ENCODE measurements at regions not wholly inside any gene's neighbourhood (a gene's known extent, or its start where the extent isn't known, plus 50 kb on each side); places are given as distances from the start of the nearest gene placed in this dataset.
A peak's percentile ranks its signal among the peaks of the same experiment; 100 is the strongest.
"Not testable (repeated sequence)": the region's sequence is repeated elsewhere in the genome, so short reads cannot be mapped to it uniquely, and the experiment has no call there.

GRCh38 chr3:48101301-48101650, 85.1 kb upstream of the MAP4 start:
- not testable (repeated sequence) for H3K4me3 ChIP-seq (ENCODE audit: low read depth, low read length); DNase-seq (ENCODE audit: low read depth)

- no peak for TF ChIP-seq CTCF (IDR thresholded peaks at IDR 0.05; ENCODE audit: insufficient read depth, low read length)
- H3K4me3 ChIP-seq (ENCODE audit: low read depth, low read length) = no peak overlapping the region
- peak; percentile 50 for DNase-seq (ENCODE audit: low read depth)
Observed at GRCh38 chr3:48092270-48092669, 76.1 kb upstream of the MAP4 start.

- no peak overlapping the region for H3K4me3 ChIP-seq (ENCODE audit: low read depth, low read length)
- no peak for TF ChIP-seq CTCF (IDR thresholded peaks at IDR 0.05; ENCODE audit: insufficient read depth, low read length)
- no peak for DNase-seq (ENCODE audit: low read depth)
Observed at GRCh38 chr3:48090166-48090939, 74.1 kb upstream of the MAP4 start.

GRCh38 chr3:48088749-48089466, 72.7 kb upstream of the MAP4 start:
- peak; percentile 94 for DNase-seq (ENCODE audit: low read depth)
- H3K4me3 ChIP-seq (ENCODE audit: low read depth, low read length) = peak overlapping the region; percentile 87
- peak; percentile 17 for TF ChIP-seq CTCF (IDR thresholded peaks at IDR 0.05; ENCODE audit: insufficient read depth, low read length)

- DNase-seq (ENCODE audit: low read depth) = no peak
- no peak for TF ChIP-seq CTCF (IDR thresholded peaks at IDR 0.05; ENCODE audit: insufficient read depth, low read length)
- H3K4me3 ChIP-seq (ENCODE audit: low read depth, low read length) = peak overlapping the region; percentile 87
Observed at GRCh38 chr3:48088056-48088748, 72.0 kb upstream of the MAP4 start.

GRCh38 chr3:48086705-48087104, 70.5 kb upstream of the MAP4 start:
- no peak for TF ChIP-seq CTCF (IDR thresholded peaks at IDR 0.05; ENCODE audit: insufficient read depth, low read length)
- peak; percentile 57 for DNase-seq (ENCODE audit: low read depth)
- peak overlapping the region; percentile 87 for H3K4me3 ChIP-seq (ENCODE audit: low read depth, low read length)

GRCh38 chr3:48084929-48085328, 68.7 kb upstream of the MAP4 start:
- TF ChIP-seq CTCF (IDR thresholded peaks at IDR 0.05; ENCODE audit: insufficient read depth, low read length) = no peak
- H3K4me3 ChIP-seq (ENCODE audit: low read depth, low read length) = no peak overlapping the region
- DNase-seq (ENCODE audit: low read depth) = no peak
